Kidney (tissue), 13 donors: ENCODE measurements at regions not wholly inside any gene's neighbourhood (a gene's known extent, or its start where the extent isn't known, plus 50 kb on each side); places are given as distances from the start of the nearest gene placed in this dataset.

ENCODE experiments used
- DNase-seq, 5 donors: peaks; one replicate each; pipeline ENCODE4 v3.0.0-alpha.2; 2013 to 2020
- FAIRE-seq: peaks from 2 replicates; lab custom pipeline; 2012; peaks lifted over from hg19 to GRCh38; lab: Jason Lieb, UNC
- H3K27ac ChIP-seq, 2 donors: one replicate each; pipeline ENCODE4 v1.7.0; 2013; ENCODE audit warnings: low read depth in 2 of 2, low read length in 2 of 2, inconsistent platforms in 1 of 2
- H3K27me3 ChIP-seq: one replicate; pipeline ENCODE4 v1.7.1; 2013; ENCODE audit warnings: low read length, inconsistent platforms; ENCODE audit not compliant: control insufficient read depth, insufficient read depth
- H3K36me3 ChIP-seq, 3 donors: one replicate each; pipeline versions ENCODE4 v1.7.0 to v1.7.1; 2013; ENCODE audit warnings: low read length in 3 of 3, control low read depth in 1 of 3, inconsistent platforms in 1 of 3; ENCODE audit not compliant: insufficient read depth in 3 of 3, control insufficient read depth in 2 of 3
- H3K4me1 ChIP-seq, 3 donors: one replicate each; pipeline versions ENCODE4 v1.7.0 to v1.7.1; 2013; ENCODE audit warnings: low read length in 3 of 3, inconsistent platforms in 1 of 3, low read depth in 1 of 3; ENCODE audit not compliant: control insufficient read depth in 2 of 3, insufficient read depth in 2 of 3
- H3K4me3 ChIP-seq, 3 donors: one replicate each; pipeline versions ENCODE4 v1.7.0 to v1.8.1; 2013; ENCODE audit warnings: low read length in 3 of 3, control low read depth in 1 of 3, inconsistent platforms in 1 of 3
- H3K9ac ChIP-seq, 3 donors: one replicate each; pipeline versions ENCODE4 v1.7.0 to v1.7.1; 2013; ENCODE audit warnings: low read length in 3 of 3, control low read depth in 1 of 3, inconsistent platforms in 1 of 3
- H3K9me3 ChIP-seq, 3 donors: one replicate each; pipeline versions ENCODE4 v1.7.0 to v1.7.1; 2013; ENCODE audit warnings: low read length in 3 of 3, control low read depth in 1 of 3, inconsistent platforms in 1 of 3; ENCODE audit not compliant: control insufficient read depth in 2 of 3, insufficient read depth in 1 of 3
- intact Hi-C: fragments of 100-400 bp; cut with DNase I; formaldehyde crosslinking; loops from one replicate; pipeline ENCODE4 v1.11.1; 2022
- TF ChIP-seq, protein P1 (sequence below): IDR thresholded peaks from 3 replicates; pipeline ENCODE4 v1.5.1; 2012; ENCODE audit warnings: mild to moderate bottlenecking, moderate library complexity, borderline replicate concordance; ENCODE audit not compliant: insufficient read depth; ENCODE audit errors: extremely low read depth
- donor health status: control.
- donor health status: control.
- donor health status: control.
- donor health status: control.
- donor health status: control.
- donor health status: DM: yes; HTN: yes; CAD: no.
- donor health status: Normal renal cell carcinoma (clear cell type).

DNA sequence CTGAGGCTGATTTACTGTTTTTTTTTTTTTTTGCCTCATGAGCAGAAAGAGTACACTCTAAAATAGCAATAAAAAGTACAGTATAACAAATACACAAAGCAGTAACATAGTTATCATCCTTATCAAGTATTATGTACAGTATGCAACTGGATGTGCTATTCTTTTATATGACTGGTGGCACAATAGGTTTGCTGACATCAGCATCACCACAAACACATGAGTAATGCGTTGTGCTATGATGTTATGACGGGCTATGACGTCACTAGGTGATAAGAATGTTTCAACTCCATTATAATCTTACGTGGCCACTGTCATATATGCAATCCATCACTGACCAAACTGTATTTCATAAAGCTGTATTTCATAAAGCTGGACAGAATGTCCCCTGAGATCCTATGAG, 189.2 kb upstream of the GLI3 start:
- no peaks in the 10 kb centered on the region for H3K4me1 ChIP-seq
- no peaks in the 10 kb centered on the region for H3K27me3 ChIP-seq
- TF ChIP-seq, protein P1, sequence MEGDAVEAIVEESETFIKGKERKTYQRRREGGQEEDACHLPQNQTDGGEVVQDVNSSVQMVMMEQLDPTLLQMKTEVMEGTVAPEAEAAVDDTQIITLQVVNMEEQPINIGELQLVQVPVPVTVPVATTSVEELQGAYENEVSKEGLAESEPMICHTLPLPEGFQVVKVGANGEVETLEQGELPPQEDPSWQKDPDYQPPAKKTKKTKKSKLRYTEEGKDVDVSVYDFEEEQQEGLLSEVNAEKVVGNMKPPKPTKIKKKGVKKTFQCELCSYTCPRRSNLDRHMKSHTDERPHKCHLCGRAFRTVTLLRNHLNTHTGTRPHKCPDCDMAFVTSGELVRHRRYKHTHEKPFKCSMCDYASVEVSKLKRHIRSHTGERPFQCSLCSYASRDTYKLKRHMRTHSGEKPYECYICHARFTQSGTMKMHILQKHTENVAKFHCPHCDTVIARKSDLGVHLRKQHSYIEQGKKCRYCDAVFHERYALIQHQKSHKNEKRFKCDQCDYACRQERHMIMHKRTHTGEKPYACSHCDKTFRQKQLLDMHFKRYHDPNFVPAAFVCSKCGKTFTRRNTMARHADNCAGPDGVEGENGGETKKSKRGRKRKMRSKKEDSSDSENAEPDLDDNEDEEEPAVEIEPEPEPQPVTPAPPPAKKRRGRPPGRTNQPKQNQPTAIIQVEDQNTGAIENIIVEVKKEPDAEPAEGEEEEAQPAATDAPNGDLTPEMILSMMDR = no peak
- FAIRE-seq = no peak
- DNase-seq = no peak
- no peak overlapping the region for H3K27ac ChIP-seq
- intact Hi-C loops = no loop called here
- H3K9ac ChIP-seq = no peak overlapping the region
- H3K4me3 ChIP-seq = no peak overlapping the region
- H3K9me3 ChIP-seq = no peaks in the 10 kb centered on the region
- no peaks in the 10 kb centered on the region for H3K36me3 ChIP-seq

DNA sequence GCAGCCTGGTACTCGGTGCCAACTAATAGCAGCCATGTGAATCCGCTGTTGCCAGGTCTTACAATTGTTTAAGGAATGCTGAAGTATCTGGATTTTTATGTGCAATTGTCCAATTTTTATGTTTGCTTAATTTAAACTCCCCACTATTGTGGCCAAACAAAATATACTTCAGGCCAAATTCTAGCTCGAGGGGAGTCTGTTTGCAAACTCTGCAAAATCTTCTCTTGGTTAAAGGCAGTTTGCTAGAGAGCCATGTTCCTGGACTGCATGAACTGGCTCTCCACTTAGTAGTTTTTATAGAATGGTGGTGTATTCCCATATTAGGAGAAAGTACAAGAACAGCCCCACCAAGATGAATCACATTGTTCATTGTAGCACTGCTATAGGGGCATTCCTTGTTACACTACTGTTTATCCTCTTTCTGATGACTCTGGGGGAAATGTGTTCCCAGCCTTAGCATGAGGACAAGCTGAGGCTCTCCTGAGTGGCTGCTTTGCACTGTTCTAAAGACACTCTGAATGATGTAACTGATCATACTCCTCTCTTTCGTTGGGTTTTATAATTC, 178.0 kb upstream of the GLI3 start:
- intact Hi-C loops = no loop called here
- H3K27me3 ChIP-seq = no peaks in the 10 kb centered on the region
- H3K4me1 ChIP-seq = no peaks in the 10 kb centered on the region
- H3K36me3 ChIP-seq = no peaks in the 10 kb centered on the region
- H3K4me3 ChIP-seq = no peak overlapping the region
- no peak overlapping the region for H3K27ac ChIP-seq
- peak in 2 of 5 donors; percentile 38 to 83 for DNase-seq
- no peaks in the 10 kb centered on the region for H3K9me3 ChIP-seq
- TF ChIP-seq, protein P1 = no peak
- no peak for FAIRE-seq
- no peak overlapping the region for H3K9ac ChIP-seq

DNA sequence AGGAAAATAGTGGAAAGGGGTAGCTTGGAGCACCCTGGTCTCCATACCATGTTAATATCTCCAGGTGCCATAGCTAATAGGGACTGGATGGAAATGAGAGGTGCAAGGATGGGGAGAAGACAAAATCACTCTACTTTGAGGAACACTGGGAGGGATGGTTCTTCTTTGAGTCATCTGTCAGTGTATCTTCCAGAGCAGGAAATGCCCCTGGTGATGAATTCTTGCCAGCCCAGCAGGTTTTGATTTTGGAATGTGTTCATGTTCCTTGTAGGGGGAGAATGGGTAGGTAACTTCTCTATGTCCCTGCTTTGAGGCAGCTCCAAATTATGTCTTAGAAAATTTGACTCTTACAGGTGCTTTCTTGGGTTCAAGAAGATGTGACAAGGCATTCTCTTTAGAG, 177.0 kb upstream of the GLI3 start:
- Histone ChIP-seq H3K27me3 (no peaks in the 10 kb centered on the region), H3K4me3 (no peak overlapping the region), H3K9ac (no peak overlapping the region), H3K27ac (no peak overlapping the region), H3K9me3 (no peaks in the 10 kb centered on the region), H3K4me1 (no peaks in the 10 kb centered on the region), H3K36me3 (no peaks in the 10 kb centered on the region)
- TF ChIP-seq, protein P1 = no peak
- intact Hi-C loops = no loop called here
- no peak for FAIRE-seq
- no peak for DNase-seq

DNA sequence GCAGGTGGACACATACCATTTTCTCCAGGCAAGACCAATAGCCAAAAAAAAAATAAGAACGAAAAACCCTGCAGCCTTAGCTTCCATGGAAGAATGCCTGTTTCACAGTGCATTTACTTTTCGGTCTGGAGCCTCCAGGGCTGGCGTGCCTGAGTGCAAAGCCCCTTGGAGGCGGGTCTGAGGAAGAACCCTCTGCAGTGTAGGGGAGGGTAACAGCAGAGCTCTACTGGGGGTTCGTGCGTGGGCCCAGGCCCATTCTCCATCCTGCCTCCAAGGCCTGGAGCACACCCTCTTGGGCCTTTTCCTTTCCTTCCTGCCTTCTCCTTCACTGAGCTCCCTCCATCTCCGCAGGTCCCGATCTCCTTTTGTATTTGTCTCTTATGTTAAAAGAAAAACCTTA, 172.3 kb upstream of the GLI3 start:
- Histone ChIP-seq H3K4me3 (no peak overlapping the region), H3K9ac (no peak overlapping the region), H3K4me1 (no peaks in the 10 kb centered on the region), H3K9me3 (no peaks in the 10 kb centered on the region), H3K27ac (no peak overlapping the region), H3K36me3 (no peaks in the 10 kb centered on the region), H3K27me3 (no peaks in the 10 kb centered on the region)
- intact Hi-C loops = no loop called here
- DNase-seq (no peak), FAIRE-seq (no peak)
- TF ChIP-seq, protein P1 = no peak
